MM.1S (cell line): ENCODE measurements at regions not wholly inside any gene's neighbourhood (a gene's known extent, or its start where the extent isn't known, plus 50 kb on each side); places are given as distances from the start of the nearest gene placed in this dataset.

Experiments used
- CTCF ChIP-seq: fragments of 300-600 bp; sonication (generic); IDR thresholded peaks from 2 replicates; pipeline ENCODE4 v1.5.1; 2016; ENCODE audit warnings: antibody characterized with exemption, low read length, mixed read lengths
- EZH2 ChIP-seq: fragments of 300-600 bp; sonication (generic); optimal IDR thresholded peaks from 2 replicates; pipeline ENCODE3; 2017; ENCODE audit warnings: low read depth, mild to moderate bottlenecking, antibody characterized with exemption, low read length, mixed read lengths
- EZH2phosphoT487 ChIP-seq: fragments of 300-600 bp; sonication (generic); IDR thresholded peaks from 2 replicates; pipeline ENCODE4 v1.6.1; 2018; ENCODE audit warnings: antibody characterized with exemption, low read length

GRCh38 chr12:43273467-43273866 is 278.5 kb downstream of the ADAMTS20 start:
- TF ChIP-seq CTCF (no peak), EZH2phosphoT487 (no peak), EZH2 (no peak)
